Upper lobe of right lung (tissue), 1 donor: ENCODE measurements at regions not wholly inside any gene's neighbourhood (a gene's known extent, or its start where the extent isn't known, plus 50 kb on each side); places are given as distances from the start of the nearest gene placed in this dataset.

Experiments used
- ATAC-seq: fragments of 200-7000 bp; cut with Tn5 transposase; one replicate; pipeline ENCODE4 v1.9.1; 2020; ENCODE audit warnings: mild to moderate bottlenecking, moderate library complexity
- DNase-seq: peaks from one replicate; pipeline ENCODE4 v3.0.0-alpha.2; 2020
- H3K27ac ChIP-seq: fragments of 200-600 bp; one replicate; pipeline ENCODE4 v1.8.0; 2022
- H3K27me3 ChIP-seq: fragments of 200-600 bp; one replicate; pipeline ENCODE4 v1.8.0; 2022; ENCODE audit warnings: mild to moderate bottlenecking
- H3K36me3 ChIP-seq: fragments of 200-600 bp; one replicate; pipeline ENCODE4 v1.8.0; 2022
- H3K4me1 ChIP-seq: fragments of 200-600 bp; one replicate; pipeline ENCODE4 v1.8.0; 2022
- H3K4me3 ChIP-seq: fragments of 200-600 bp; one replicate; pipeline ENCODE4 v1.8.0; 2022; ENCODE audit warnings: mild to moderate bottlenecking
- H3K9me3 ChIP-seq: fragments of 200-600 bp; one replicate; pipeline ENCODE4 v1.8.0; 2022
- CTCF ChIP-seq: fragments of 200-600 bp; IDR thresholded peaks from one replicate; pipeline ENCODE4 v1.8.0; 2022; ENCODE audit warnings: antibody characterized with exemption
- intact Hi-C: fragments of 100-400 bp; cut with DNase I; formaldehyde crosslinking; loops from one replicate; pipeline ENCODE4 v1.11.0; 2022
- donor health status: DM: no; HTN: yes; CAD: no; lungs with severe emphysema.

DNA sequence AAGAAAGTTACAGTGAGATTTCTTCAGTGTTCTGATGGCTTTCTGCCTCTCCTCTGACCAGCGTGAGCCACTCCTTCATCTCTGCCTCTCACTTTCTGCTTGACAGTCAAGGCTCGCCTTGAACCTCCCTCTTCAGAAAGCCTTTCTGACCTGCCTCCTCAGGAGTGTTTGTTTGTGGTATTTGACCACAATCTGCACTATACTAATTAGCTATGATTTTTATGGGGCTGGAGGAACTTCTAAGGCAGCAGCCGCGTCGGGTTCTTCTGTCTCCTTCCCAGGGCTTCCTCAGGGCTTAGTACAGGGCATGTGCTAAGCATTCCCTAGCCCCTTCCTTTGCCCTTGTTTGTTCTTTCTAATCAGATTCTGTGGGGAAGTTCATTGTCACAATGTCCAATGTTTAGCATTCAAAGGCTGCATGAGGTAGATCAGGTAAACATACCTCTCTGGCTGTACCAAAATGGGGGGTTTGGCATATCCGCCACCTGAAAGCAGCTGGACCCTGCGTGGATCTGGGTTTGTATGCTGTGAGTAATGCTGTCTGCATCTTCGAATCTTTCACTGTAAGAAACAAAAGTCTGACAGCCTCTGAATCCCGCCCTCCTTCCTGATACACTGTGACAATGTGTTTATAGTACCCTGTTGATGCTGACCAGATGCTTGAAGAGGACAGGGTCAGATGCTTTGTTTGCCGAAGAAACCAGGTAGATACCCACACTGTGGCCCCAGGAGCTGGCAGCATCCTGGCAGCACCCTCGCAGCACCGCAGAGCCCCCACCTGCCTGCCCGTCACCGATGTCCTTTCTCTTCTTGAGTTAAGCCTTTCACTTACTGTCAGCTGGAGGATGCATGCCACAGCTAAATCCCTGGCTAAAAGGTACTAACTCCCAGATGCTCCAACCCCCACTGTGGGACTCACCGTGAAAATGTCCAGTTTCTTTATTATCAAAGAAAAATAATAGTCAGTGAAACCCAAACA lies 260.8 kb upstream of the HDAC4 start:
- intact Hi-C loops, result no loop called here
- H3K4me1 ChIP-seq, result peaks cover 5% of the 10 kb centered on the region
- DNase-seq (no peak), ATAC-seq (no peak)
- no peak for TF ChIP-seq CTCF
- H3K9me3 ChIP-seq, result no peaks in the 10 kb centered on the region
- no peaks in the 10 kb centered on the region for H3K36me3 ChIP-seq
- peaks cover 24% of the 10 kb centered on the region for H3K27me3 ChIP-seq
- no peak overlapping the region for H3K4me3 ChIP-seq
- H3K27ac ChIP-seq, result no peak overlapping the region

DNA sequence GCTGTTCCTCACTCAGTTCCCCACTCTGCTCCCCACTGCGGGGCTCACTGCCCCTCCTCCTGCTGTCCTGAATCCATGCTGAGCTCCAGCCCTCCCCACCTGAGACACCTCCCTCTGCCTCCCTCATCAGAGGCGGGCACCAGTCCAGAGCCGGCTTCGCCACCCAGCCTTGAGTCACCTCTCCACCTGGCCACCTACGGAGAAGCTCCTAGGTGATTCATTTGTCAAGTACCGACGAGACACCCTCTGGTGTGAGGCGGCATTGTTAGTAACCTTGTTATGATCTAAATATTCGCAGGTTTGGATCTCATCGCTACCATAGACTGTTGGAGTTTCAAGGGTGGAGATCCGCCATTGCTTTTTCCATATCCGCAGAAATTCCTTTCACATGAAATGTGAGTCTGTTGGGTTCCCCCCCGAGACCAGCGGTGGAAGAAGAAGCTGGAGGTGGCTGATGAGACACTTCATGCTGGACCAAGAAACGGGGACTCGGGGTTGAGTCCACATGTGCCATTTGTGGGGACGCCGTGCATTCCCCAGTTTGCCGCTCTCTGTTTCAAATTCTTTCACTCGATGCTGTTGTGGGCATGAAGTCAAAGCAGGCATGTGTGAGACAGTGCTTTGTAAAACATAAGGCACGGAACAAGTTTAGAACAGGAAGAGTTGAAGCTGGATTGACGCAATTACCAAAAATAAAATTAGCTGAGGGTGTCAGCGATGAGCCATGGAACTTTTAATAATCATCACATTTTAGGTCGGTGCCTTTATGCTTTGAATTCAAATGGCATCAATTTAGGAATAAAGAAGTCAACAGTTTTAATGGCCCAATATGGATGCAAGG lies 259.8 kb upstream of the HDAC4 start:
- intact Hi-C loops, result no loop called here
- H3K9me3 ChIP-seq, result no peaks in the 10 kb centered on the region
- H3K27me3 ChIP-seq, result peaks cover 24% of the 10 kb centered on the region
- H3K27ac ChIP-seq, result no peak overlapping the region
- H3K36me3 ChIP-seq, result no peaks in the 10 kb centered on the region
- DNase-seq (no peak), ATAC-seq (no peak)
- TF ChIP-seq CTCF, result no peak
- no peak overlapping the region for H3K4me3 ChIP-seq
- peaks cover 5% of the 10 kb centered on the region for H3K4me1 ChIP-seq

GRCh38 chr2:239657992-239658391 lies 257.2 kb upstream of the HDAC4 start:
- Histone ChIP-seq H3K27me3 (peaks cover 14% of the 10 kb centered on the region), H3K36me3 (no peaks in the 10 kb centered on the region), H3K4me1 (peaks cover 5% of the 10 kb centered on the region), H3K9me3 (no peaks in the 10 kb centered on the region), H3K4me3 (no peak overlapping the region), H3K27ac (no peak overlapping the region)
- intact Hi-C loops, result no loop called here
- DNase-seq (no peak), ATAC-seq (no peak)
- TF ChIP-seq CTCF, result no peak

GRCh38 chr2:239657236-239657635 lies 256.4 kb upstream of the HDAC4 start:
- no peak overlapping the region for H3K4me3 ChIP-seq
- intact Hi-C loops, result no loop called here
- H3K9me3 ChIP-seq, result no peaks in the 10 kb centered on the region
- H3K27ac ChIP-seq, result no peak overlapping the region
- no peaks in the 10 kb centered on the region for H3K36me3 ChIP-seq
- ATAC-seq, result no peak
- H3K4me1 ChIP-seq, result peaks cover 5% of the 10 kb centered on the region
- no peak for TF ChIP-seq CTCF
- DNase-seq, result no peak
- H3K27me3 ChIP-seq, result peaks cover 14% of the 10 kb centered on the region

GRCh38 chr2:239654266-239654665 lies 253.4 kb upstream of the HDAC4 start:
- Histone ChIP-seq H3K9me3 (no peaks in the 10 kb centered on the region), H3K27ac (no peak overlapping the region), H3K4me3 (no peak overlapping the region), H3K36me3 (no peaks in the 10 kb centered on the region), H3K27me3 (no peaks in the 10 kb centered on the region), H3K4me1 (no peaks in the 10 kb centered on the region)
- DNase-seq (no peak), ATAC-seq (no peak)
- intact Hi-C loops, result no loop called here
- TF ChIP-seq CTCF, result no peak
